NCI-H748 treated with DMSO at 0.1 percent for 48 hours (cell line): ENCODE measurements at regions not wholly inside any gene's neighbourhood (a gene's known extent, or its start where the extent isn't known, plus 50 kb on each side); places are given as distances from the start of the nearest gene placed in this dataset.
"Not testable (repeated sequence)": the region's sequence is repeated elsewhere in the genome, so short reads cannot be mapped to it uniquely, and the experiment has no call there.

Experiments
- DNase-seq: peaks from one replicate; lab custom pipeline; 2025; lab: John Stamatoyannopoulos, UW

- DNase-seq: no peak
Observed at GRCh38 chr4:63296773-63297172, 1112.5 kb downstream of the TECRL start.

GRCh38 chr4:63275491-63275890 is 1133.8 kb downstream of the TECRL start:
- DNase-seq: no peak

- DNase-seq: no peak
Observed at GRCh38 chr4:63269156-63269555, 1140.1 kb downstream of the TECRL start.

- no peak for DNase-seq
Observed at GRCh38 chr4:63233671-63234070, 1175.6 kb downstream of the TECRL start.

GRCh38 chr4:63232058-63232457 is 1177.2 kb downstream of the TECRL start:
- no peak for DNase-seq

GRCh38 chr4:63226229-63226628 is 1183.0 kb downstream of the TECRL start:
- no peak for DNase-seq

GRCh38 chr4:63222466-63222865 is 1186.8 kb downstream of the TECRL start:
- no peak for DNase-seq

GRCh38 chr4:63221477-63221876 is 1187.8 kb downstream of the TECRL start:
- no peak for DNase-seq

GRCh38 chr4:63218856-63219255 is 1190.4 kb downstream of the TECRL start:
- no peak for DNase-seq

GRCh38 chr4:63214076-63214475 is 1195.2 kb downstream of the TECRL start:
- DNase-seq: no peak

- DNase-seq: no peak
Observed at GRCh38 chr4:63211776-63212479, 1197.3 kb downstream of the TECRL start.

GRCh38 chr4:63211375-63211774 is 1197.9 kb downstream of the TECRL start:
- DNase-seq: no peak

GRCh38 chr4:63193029-63193428 is 1216.2 kb downstream of the TECRL start:
- DNase-seq: not testable (repeated sequence)

- no peak for DNase-seq
Observed at GRCh38 chr4:63171341-63171740, 1237.9 kb downstream of the TECRL start.

- DNase-seq: no peak
Observed at GRCh38 chr4:63170923-63171322, 1238.3 kb downstream of the TECRL start.

GRCh38 chr4:63169836-63170235 is 1239.4 kb downstream of the TECRL start:
- DNase-seq: no peak

GRCh38 chr4:63155561-63155960 is 1253.7 kb downstream of the TECRL start:
- DNase-seq: no peak

GRCh38 chr4:63123441-63123840 is 1285.8 kb downstream of the TECRL start:
- DNase-seq: no peak

GRCh38 chr4:63122955-63123354 is 1286.3 kb downstream of the TECRL start:
- DNase-seq: no peak

- no peak for DNase-seq
Observed at GRCh38 chr4:63106600-63106999, 1302.7 kb downstream of the TECRL start.

- no peak for DNase-seq
Observed at GRCh38 chr4:63105839-63106238, 1303.4 kb downstream of the TECRL start.

GRCh38 chr4:63090641-63091040 is 1318.6 kb downstream of the TECRL start:
- DNase-seq: no peak

GRCh38 chr4:63085091-63085490 is 1324.2 kb downstream of the TECRL start:
- DNase-seq: no peak

- no peak for DNase-seq
Observed at GRCh38 chr4:63080934-63081333, 1328.3 kb downstream of the TECRL start.
